Stimulated activated CD8-positive, alpha-beta memory T cell treated with anti-CD3 and anti-CD28 coated beads, Interleukin-4, amount 100 ng/mL, for 4 hours (primary cell): ENCODE measurements at regions not wholly inside any gene's neighbourhood (a gene's known extent, or its start where the extent isn't known, plus 50 kb on each side); places are given as distances from the start of the nearest gene placed in this dataset.

Experiments used
- DNase-seq, 2 donors: peaks; one replicate each; pipeline ENCODE4 v3.0.0-alpha.2; 2020; ENCODE audit warnings: low read depth in 2 of 2, low spot score in 1 of 2

DNA sequence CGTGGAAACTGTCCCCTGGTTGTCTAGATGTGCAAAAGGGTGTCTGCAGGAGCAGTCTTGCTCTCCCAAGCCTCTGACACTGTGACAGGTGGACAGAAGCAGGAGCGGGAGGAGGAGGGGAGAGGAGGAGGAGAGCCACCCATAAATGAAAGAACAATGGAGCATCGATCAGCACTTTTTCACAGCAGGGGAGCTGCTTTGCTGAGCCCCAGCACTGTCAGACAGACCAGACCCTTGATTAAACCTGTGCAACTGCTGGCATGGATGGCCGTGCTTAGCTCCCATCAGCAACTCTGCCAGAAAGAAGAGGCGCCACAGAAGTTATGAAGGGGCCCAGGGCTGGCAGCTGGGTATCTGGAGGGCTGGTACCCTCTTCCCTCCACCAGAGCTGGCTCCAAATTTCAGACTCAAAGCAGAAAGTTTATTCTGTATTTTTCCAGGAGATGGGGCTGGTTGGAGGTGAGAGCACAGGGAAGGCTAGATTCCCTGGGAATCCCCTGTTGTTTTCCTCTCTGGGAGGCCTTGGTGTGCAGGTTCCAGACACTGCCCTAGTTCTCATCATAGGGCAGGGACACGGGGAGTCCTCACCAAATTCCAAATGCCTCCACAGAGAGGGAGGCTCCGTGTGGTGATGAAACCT, 1192.2 kb downstream of the UQCRFS1 start:
- no peak for DNase-seq

DNA sequence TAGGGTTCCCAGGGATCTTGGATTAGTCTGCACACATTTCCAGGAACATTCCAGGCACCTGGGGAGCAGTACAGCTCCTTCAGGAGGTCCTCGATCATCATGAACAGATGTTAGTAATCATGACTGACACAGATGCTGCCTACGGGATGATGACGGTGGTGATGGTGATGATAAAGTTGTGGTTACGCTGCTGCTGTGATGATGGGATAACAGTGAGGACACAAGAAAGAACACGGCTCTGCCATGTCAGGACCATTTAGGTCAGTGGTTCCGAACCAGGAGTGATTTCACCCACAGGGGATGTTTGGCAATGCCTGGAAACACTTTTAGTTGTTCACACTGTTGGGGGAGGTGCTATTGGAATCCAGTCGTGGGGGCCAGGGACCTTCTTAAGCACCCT, 1193.0 kb downstream of the UQCRFS1 start:
- DNase-seq: no peak

- no peak for DNase-seq
Observed at GRCh38 chr19:28019371-28019770, 1193.6 kb downstream of the UQCRFS1 start.

- DNase-seq: no peak
Observed at GRCh38 chr19:28018499-28018898, 1194.5 kb downstream of the UQCRFS1 start.

DNA sequence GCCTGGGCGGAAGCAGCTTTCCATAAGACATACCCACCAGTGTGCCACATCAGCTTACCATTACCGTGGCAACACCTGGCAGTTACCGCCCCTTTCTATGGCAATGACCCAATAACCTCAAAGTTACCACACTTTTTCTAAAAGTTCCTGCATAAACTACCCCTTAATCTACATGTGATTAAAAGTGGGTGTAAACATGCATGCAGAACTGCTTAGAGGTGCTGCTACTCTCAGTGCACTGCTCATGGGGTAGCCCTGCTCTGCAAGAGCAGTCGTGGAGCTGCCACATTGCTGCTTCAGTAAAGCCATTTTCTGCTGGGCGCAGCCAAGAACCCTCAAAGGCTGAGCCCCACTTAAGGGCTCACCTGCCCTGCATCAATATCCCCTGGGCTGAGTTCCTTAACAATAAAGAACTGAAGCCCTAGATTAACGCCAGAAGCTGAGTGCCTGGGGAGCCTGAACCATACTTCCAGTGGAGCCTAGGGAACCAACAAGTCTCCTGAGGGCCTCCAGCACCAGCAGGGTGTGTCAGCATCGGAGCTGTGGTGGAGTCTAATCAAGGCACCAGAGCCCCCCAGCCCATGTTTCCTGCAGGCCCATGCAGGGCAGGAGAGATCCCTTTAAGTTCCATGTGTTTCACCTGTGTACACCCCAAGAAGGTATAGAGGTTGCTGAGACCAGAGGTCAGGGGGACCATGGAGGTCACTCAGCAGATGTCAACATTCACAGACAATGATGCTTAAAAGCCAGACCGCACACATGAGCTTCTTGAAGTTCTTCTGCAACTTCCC, 1198.1 kb downstream of the UQCRFS1 start:
- DNase-seq: no peak

DNA sequence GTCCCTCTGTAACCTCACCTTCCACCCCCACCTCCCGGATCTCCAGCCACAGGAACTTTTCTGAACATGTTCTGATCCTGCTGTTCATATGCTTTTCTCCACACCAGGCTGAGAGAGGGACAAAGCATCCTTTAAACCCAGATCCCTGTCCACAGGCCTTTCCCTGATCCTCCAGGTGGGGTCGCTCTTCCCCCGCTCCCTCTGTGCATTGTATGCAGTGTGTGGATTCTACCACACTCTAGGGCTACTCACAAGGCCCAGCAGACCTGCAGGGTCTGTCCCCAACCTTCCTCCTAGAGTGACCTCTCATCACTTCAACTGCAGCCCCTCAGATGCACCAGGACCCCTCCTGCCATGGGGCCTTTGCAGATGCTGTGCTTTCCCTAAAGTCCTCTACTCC, 1200.6 kb downstream of the UQCRFS1 start:
- no peak for DNase-seq

DNA sequence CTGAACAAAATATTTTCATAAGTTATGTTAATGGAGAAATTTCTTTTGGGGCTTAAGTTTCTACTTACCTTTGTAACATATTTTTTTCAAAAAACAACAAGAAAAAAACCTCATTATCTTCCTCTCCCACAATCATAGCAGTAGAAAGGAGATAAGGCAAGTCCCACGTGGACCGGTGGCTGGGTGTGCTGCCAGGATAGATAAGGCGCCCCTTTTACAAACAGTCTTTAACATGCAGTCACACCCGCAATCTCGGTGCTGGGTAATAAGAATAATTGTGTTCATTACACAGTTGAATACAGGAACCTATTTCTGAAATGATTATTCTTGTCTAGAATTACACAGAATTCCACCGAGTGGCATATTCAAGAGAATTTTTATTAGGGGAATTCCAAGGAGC, 1202.3 kb downstream of the UQCRFS1 start:
- DNase-seq: no peak

- no peak for DNase-seq
Observed at GRCh38 chr19:28009696-28010095, 1203.3 kb downstream of the UQCRFS1 start.

DNA sequence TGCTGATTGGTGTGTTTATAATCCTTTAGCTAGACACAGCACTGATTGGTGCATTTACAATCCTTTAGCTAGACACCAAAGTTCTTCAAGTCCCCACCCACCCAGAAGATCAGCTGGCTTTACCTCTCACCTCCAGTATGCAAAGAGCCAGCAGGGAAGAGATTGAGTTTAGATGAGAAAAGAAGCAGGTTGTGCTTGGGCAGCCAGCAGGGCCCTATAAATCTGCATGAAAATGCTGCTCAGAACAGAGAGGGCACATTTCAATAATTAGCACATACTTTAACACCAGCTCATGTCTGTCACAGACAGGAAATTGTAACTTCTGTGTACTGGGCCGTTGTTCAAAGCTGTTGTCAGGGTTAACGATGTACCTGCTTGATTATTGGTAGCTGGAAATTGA, 1204.3 kb downstream of the UQCRFS1 start:
- DNase-seq: no peak

DNA sequence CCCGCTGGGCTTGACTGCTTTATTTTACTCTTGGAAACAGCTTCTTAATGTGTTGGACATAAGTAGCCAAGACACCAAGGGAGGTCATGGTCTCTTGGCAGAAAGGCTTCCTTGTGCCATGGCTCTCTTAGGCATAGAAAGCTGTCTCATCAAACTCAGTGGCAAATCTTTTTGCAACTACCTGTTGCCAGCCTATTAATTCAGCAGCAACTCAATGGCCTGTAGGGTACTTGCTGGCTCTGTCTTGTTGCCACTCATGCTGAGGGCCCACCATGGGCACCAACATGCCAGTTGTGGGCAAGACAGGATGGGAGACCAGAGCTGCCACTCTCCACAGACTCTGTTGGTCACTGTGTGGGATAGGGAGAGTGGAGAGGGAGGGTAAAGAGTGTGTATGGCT, 1209.4 kb downstream of the UQCRFS1 start:
- no peak for DNase-seq

DNA sequence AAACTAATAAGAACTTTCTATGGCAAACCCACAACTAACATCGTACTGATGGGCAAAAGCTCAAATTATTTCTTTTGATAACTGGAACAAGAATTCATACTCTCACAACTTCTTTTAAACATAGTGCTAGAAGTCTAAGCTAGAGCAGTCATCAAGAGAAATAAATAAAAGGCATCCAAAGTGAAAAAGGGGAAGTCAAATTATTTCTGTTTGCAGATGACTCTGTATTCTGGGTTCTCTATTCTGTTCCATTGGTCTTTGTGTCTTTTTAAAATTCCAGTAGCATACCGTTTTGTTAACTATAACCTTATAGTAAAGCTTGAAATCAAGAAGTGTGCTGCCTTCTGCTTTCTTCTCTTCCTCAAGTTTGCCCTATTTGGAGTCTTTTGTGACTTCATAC, 1215.9 kb downstream of the UQCRFS1 start:
- no peak for DNase-seq

DNA sequence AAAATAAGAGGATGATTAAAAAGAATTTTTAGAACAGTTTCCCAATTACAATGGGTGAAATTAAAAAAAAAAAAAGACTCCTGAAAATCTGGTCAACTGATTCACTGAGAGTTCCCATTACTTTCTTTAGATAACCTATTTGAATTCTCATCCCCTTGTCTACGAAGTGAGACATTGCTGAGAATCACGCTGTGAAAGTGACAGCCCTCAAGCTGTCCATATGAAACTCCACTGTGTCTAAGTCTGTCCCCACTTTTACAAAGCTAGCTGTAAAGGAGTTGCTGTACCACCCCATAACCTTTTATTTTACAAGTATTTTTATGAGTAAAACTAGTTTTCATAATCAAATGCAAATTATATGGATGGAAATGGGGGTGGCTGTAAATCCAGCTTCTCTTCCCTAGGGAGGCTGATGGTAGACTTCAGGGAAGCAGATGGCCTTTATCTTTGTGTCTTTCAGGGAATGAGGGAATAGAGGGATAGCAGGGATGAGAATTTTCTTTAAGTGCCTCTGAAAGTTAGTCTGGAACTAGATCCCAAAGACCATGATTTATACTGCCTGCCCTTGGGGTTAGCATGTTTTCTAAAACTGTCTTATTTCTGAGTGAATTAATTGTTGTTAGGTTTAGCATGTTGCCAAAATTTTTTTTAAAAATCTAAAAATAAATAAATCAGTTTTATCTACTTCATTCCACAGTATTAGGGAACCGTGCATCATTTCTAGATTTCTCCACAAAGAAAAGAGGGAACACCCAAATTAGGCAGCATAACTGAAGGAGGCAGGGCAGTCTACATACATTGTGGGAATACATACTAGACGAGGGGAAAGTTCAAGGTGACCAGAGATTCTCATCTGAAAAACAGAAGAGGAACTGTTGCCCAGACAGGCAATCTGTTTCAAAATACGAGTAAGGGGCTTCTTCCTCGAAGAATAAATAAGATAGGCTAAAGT, 1219.1 kb downstream of the UQCRFS1 start:
- DNase-seq: no peak

DNA sequence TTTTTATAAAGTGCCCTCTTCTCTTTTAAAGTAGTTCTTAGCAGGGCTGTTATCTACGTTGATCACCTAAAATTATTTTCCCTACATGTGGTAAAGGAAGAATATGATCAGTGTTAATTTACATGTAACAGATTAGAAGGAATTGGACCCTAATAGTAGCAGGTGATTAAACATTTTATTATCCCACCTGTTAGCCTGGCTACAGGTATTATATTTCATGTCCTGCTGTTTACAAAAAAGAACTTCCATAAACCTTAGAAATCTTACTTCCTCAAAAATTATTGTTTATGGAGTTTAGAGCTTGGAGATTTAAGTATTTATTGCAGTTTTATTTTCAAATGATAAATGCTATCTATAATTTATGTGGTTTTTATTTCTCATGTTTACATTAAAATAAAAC, 1226.7 kb downstream of the UQCRFS1 start:
- DNase-seq: no peak

GRCh38 chr19:27975419-27976005, 1237.4 kb downstream of the UQCRFS1 start:
- DNase-seq: no peak

DNA sequence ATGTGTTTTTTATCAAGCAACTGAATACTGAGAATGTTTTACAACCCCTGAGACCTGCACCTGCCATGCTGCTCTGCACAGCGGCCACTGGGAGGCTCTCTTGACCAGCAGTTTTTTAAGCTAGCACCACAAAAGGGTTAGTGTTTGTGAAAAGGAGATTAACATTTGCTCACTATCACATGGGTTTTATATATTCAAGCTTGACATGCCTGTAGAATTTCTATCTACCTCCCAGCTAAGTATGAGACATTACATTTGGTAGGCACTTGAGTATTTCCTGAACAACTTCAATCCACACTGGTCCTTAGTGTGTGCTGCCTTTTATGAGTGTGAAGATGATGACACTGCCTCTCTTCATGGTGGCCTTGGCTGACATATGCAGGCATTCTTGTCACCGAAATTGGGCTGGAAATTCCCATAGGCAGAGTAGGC, 1238.9 kb downstream of the UQCRFS1 start:
- no peak for DNase-seq

GRCh38 chr19:27972291-27973040, 1240.5 kb downstream of the UQCRFS1 start:
- no peak for DNase-seq

- no peak for DNase-seq
Observed at GRCh38 chr19:27971869-27972268, 1241.1 kb downstream of the UQCRFS1 start.

GRCh38 chr19:27971071-27971470, 1241.9 kb downstream of the UQCRFS1 start:
- no peak for DNase-seq

DNA sequence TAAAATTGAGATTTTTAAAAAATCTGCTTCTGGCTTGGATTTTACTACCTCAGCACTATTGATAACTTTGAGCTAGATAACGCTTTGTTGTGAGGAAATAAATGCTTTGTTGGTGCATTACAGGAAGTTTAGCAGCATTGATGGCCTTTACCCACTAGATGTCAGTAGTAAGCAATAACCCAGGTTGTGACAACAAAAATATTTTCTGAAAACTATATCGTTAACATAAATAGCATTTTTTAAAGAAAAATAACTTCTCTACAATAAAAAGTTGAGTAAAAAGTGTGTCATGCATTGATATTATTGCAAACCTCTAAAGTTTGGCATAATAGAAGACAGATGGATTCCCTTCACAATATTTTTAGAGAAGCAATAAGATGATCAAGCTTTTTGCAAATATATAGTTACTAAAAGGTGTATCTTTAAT, 1246.5 kb downstream of the UQCRFS1 start:
- DNase-seq: no peak

- no peak for DNase-seq
Observed at GRCh38 chr19:27964185-27964584, 1248.8 kb downstream of the UQCRFS1 start.

GRCh38 chr19:27962264-27962663, 1250.7 kb downstream of the UQCRFS1 start:
- DNase-seq: no peak
